ENCODE measurements at regions not wholly inside any gene's neighbourhood (a gene's known extent, or its start where the extent isn't known, plus 50 kb on each side); places are given as distances from the start of the nearest gene placed in this dataset.

- no peak for DNase-seq (ENCODE audit: low read depth)
Measured at GRCh38 chr20:39161900-39162299, 199.8 kb downstream of the DHX35 start.

- DNase-seq (ENCODE audit: low read depth): no peak
Measured at GRCh38 chr20:39155971-39156370, 193.8 kb downstream of the DHX35 start.

GRCh38 chr20:39152742-39153141 lies 190.6 kb downstream of the DHX35 start:
- DNase-seq (ENCODE audit: low read depth): no peak

GRCh38 chr20:39152126-39152525 lies 190.0 kb downstream of the DHX35 start:
- no peak for DNase-seq (ENCODE audit: low read depth)

- DNase-seq (ENCODE audit: low read depth): no peak
Measured at GRCh38 chr20:39150501-39150900, 188.4 kb downstream of the DHX35 start.

- DNase-seq (ENCODE audit: low read depth): no peak
Measured at GRCh38 chr20:39146394-39146793, 184.2 kb downstream of the DHX35 start.

- DNase-seq (ENCODE audit: low read depth): no peak
Measured at GRCh38 chr20:39145921-39146320, 183.8 kb downstream of the DHX35 start.

- DNase-seq (ENCODE audit: low read depth): no peak
Measured at GRCh38 chr20:39144757-39145156, 182.6 kb downstream of the DHX35 start.

GRCh38 chr20:39142407-39143096 lies 180.4 kb downstream of the DHX35 start:
- no peak for DNase-seq (ENCODE audit: low read depth)

GRCh38 chr20:39137299-39137698 lies 175.2 kb downstream of the DHX35 start:
- no peak for DNase-seq (ENCODE audit: low read depth)

- DNase-seq (ENCODE audit: low read depth): no peak
Measured at GRCh38 chr20:39136798-39137197, 174.7 kb downstream of the DHX35 start.

- DNase-seq (ENCODE audit: low read depth): no peak
Measured at GRCh38 chr20:39135885-39136544, 173.9 kb downstream of the DHX35 start.

GRCh38 chr20:39133201-39133600 lies 171.1 kb downstream of the DHX35 start:
- no peak for DNase-seq (ENCODE audit: low read depth)

- no peak for DNase-seq (ENCODE audit: low read depth)
Measured at GRCh38 chr20:39132511-39132910, 170.4 kb downstream of the DHX35 start.

- no peak for DNase-seq (ENCODE audit: low read depth)
Measured at GRCh38 chr20:39132093-39132492, 169.9 kb downstream of the DHX35 start.

GRCh38 chr20:39130627-39131026 lies 168.5 kb downstream of the DHX35 start:
- DNase-seq (ENCODE audit: low read depth): no peak

GRCh38 chr20:39129523-39129922 lies 167.4 kb downstream of the DHX35 start:
- no peak for DNase-seq (ENCODE audit: low read depth)

- DNase-seq (ENCODE audit: low read depth): no peak
Measured at GRCh38 chr20:39124064-39124463, 161.9 kb downstream of the DHX35 start.

GRCh38 chr20:39123185-39123557 lies 161.0 kb downstream of the DHX35 start:
- DNase-seq (ENCODE audit: low read depth): no peak

- peak; percentile 21 for DNase-seq (ENCODE audit: low read depth)
Measured at GRCh38 chr20:39117491-39117890, 155.3 kb downstream of the DHX35 start.

GRCh38 chr20:39116020-39116419 lies 153.9 kb downstream of the DHX35 start:
- no peak for DNase-seq (ENCODE audit: low read depth)

- DNase-seq (ENCODE audit: low read depth): peak; percentile 7
Measured at GRCh38 chr20:39112178-39112743, 150.1 kb downstream of the DHX35 start.

Measured in Daoy (cell line).